Esophagus muscularis mucosa (tissue), 4 donors: ENCODE measurements at regions not wholly inside any gene's neighbourhood (a gene's known extent, or its start where the extent isn't known, plus 50 kb on each side); places are given as distances from the start of the nearest gene placed in this dataset.

Source experiments
- DNase-seq: peaks from one replicate; pipeline ENCODE4 v3.0.0-alpha.2; 2017; ENCODE audit errors: extremely low spot score
- H3K27ac ChIP-seq, 4 donors: fragments of 200-600 bp; sonication (generic); replicated peaks in 1 of 4; 1 replicate in 3 of 4; 2 replicates in 1 of 4; pipeline ENCODE4 v1.5.1; 2016 to 2019; ENCODE audit warnings: mild to moderate bottlenecking in 1 of 4
- H3K27me3 ChIP-seq, 4 donors: fragments of 200-600 bp; sonication (generic); one replicate each; pipeline versions ENCODE4 v1.5.1 to v1.6.0; 2016 to 2019
- H3K36me3 ChIP-seq, 4 donors: fragments of 200-600 bp; sonication (generic); one replicate each; pipeline ENCODE4 v1.5.1; 2016 to 2019
- H3K4me1 ChIP-seq, 4 donors: fragments of 200-600 bp; sonication (generic); one replicate each; pipeline ENCODE4 v1.5.1; 2016 to 2019
- H3K4me3 ChIP-seq, 4 donors: fragments of 200-600 bp; sonication (generic); 1 replicate in 2 of 4; 2 replicates in 2 of 4; pipeline ENCODE4 v1.5.1; 2016 to 2019; ENCODE audit warnings: mild to moderate bottlenecking in 4 of 4, moderate library complexity in 1 of 4
- H3K9me3 ChIP-seq, 4 donors: fragments of 200-600 bp; sonication (generic); 1 replicate in 3 of 4; 2 replicates in 1 of 4; pipeline ENCODE4 v1.5.1; 2016 to 2019
- EP300 ChIP-seq: sonication (generic); formaldehyde crosslinking; IDR thresholded peaks from one replicate; pipeline ENCODE4 v1.6.1; 2017; ENCODE audit warnings: antibody characterized with exemption
- POLR2A ChIP-seq: fragments of 450-650 bp; IDR thresholded peaks from one replicate; pipeline ENCODE4 v1.6.1; 2017; ENCODE audit warnings: antibody characterized with exemption, moderate library complexity, mild to moderate bottlenecking, low read depth
- POLR2AphosphoS5 ChIP-seq, 2 donors: sonication (generic); formaldehyde crosslinking; IDR thresholded peaks; one replicate each; pipeline ENCODE4 v1.6.1; 2017; ENCODE audit warnings: antibody characterized with exemption in 2 of 2
- WGBS: methylation state at CpG from one replicate; pipeline ENCODE4 v1.1.5; 2018; 5-methylcytosine and 5-hydroxymethylcytosine counted together
- intact Hi-C: fragments of 100-400 bp; cut with DNase I; formaldehyde crosslinking; loops from one replicate; pipeline ENCODE4 v1.15.1; 2023
- TF ChIP-seq, protein P1 (sequence below), 3 experiments: fragments of 200-600 bp in 2 of 3; fragments of 450-650 bp in 1 of 3; sonication (generic) in 2 of 3; IDR thresholded peaks; one replicate each; pipeline ENCODE4 v1.5.1; 2017 to 2019; ENCODE audit warnings: antibody characterized with exemption in 3 of 3, mild to moderate bottlenecking in 2 of 3, moderate library complexity in 1 of 3

DNA sequence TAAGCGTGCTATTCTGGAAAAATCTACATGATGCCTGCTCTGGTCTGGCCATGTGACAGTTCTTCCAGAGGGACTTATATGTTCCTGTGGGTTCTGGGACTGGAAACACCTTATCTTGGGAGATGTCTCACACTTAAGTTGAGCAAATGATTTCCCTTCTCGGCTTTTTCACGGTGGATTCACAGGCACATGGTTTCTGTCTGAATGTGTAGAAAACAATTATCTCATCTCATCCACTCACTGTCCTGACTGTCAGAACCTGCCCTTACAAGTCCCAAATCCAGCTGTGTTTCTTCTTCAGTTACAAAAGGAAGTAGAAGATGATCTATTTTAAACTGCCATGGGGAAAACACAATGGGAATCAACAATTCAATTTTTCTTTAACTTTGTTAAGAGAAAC is 184.0 kb downstream of the SYK start:
- no peak for DNase-seq
- TF ChIP-seq EP300 (no peak), POLR2A (no peak), POLR2AphosphoS5 (IDR thresholded peaks at IDR 0.05) (no peak)
- TF ChIP-seq, protein P1, sequence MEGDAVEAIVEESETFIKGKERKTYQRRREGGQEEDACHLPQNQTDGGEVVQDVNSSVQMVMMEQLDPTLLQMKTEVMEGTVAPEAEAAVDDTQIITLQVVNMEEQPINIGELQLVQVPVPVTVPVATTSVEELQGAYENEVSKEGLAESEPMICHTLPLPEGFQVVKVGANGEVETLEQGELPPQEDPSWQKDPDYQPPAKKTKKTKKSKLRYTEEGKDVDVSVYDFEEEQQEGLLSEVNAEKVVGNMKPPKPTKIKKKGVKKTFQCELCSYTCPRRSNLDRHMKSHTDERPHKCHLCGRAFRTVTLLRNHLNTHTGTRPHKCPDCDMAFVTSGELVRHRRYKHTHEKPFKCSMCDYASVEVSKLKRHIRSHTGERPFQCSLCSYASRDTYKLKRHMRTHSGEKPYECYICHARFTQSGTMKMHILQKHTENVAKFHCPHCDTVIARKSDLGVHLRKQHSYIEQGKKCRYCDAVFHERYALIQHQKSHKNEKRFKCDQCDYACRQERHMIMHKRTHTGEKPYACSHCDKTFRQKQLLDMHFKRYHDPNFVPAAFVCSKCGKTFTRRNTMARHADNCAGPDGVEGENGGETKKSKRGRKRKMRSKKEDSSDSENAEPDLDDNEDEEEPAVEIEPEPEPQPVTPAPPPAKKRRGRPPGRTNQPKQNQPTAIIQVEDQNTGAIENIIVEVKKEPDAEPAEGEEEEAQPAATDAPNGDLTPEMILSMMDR (IDR thresholded peaks at IDR 0.05) = no peak
- intact Hi-C loops = no loop called here
- H3K36me3 ChIP-seq = no peaks in the 10 kb centered on the region
- H3K27me3 ChIP-seq = no peaks in the 10 kb centered on the region
- no peak overlapping the region for H3K4me3 ChIP-seq
- peaks cover 0 to 5% (median under 1%) of the 10 kb centered on the region in 4 donors for H3K9me3 ChIP-seq
- H3K27ac ChIP-seq = no peak overlapping the region
- no peaks in the 10 kb centered on the region for H3K4me1 ChIP-seq
- 61% methylated on average over 3 of the region's 3 CpGs for WGBS

DNA sequence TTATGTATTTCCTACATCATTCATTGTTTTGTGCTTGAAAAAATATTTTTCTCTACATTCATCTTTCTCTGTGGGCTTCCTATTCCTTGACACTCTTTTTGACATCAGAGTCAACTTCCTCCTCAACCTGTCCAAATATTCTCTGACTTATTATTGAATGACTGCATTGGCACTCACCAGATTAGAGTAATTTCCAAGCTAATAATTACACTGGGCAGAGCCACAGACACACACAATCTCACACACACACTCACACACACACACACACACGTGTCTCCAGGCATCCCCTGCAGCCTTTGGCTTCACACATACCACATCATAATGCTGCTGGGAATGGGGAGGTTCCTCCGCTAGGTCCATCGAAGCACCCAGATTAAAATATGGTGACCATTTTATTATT is 184.5 kb downstream of the SYK start:
- Histone ChIP-seq H3K4me1 (no peaks in the 10 kb centered on the region), H3K36me3 (no peaks in the 10 kb centered on the region), H3K9me3 (peaks cover 0 to 10% (median 2%) of the 10 kb centered on the region in 4 donors), H3K27ac (no peak overlapping the region), H3K27me3 (no peaks in the 10 kb centered on the region), H3K4me3 (no peak overlapping the region)
- intact Hi-C loops = no loop called here
- TF ChIP-seq, protein P1 (IDR thresholded peaks at IDR 0.05) = no peak
- TF ChIP-seq POLR2AphosphoS5 (IDR thresholded peaks at IDR 0.05) (no peak), POLR2A (no peak), EP300 (no peak)
- no peak for DNase-seq
- 82% methylated on average over 3 of the region's 3 CpGs for WGBS

DNA sequence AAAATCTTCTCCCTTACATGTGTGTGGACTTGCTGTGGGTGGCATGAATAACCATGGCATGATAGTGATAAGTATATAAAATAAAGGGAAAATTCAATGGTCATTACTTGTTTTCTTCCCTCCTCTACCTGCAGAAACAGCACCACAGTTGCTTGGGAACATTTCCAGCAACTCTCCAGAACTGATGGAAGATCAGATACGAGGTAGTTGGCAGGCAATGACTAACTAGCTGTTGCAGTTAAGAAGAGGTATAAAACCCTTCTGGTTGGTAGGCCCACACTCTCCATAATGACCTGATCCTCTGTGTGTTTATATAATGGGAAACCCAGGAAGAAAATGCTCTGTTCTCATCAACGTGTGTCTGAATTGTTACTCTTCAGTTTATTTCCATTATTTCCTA is 185.9 kb downstream of the SYK start:
- TF ChIP-seq, protein P1 (IDR thresholded peaks at IDR 0.05) = no peak
- no peak for TF ChIP-seq EP300
- TF ChIP-seq POLR2AphosphoS5 (IDR thresholded peaks at IDR 0.05) = no peak
- TF ChIP-seq POLR2A = no peak
- H3K27me3 ChIP-seq = no peaks in the 10 kb centered on the region

DNA sequence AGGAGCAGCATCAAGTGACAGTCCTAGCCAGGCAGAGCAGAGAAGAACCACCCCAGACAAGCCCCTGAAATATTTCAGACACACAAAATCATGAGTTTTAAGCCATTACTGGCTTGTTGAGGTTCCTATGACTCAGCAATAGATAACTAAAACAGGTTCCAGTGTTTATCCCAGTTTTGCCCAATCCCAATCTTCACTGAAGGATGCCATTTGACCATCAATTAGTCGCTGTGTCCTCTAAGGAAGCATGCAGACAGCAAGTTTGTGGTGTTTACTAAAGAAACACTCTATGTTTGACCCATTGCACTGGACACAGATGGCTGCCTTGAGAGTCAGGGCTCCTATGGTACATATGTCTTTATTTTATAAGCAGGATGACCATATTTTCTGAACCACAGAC is 186.7 kb downstream of the SYK start:
- H3K27ac ChIP-seq = no peak overlapping the region
- H3K4me3 ChIP-seq = no peak overlapping the region
- DNase-seq = no peak
- peaks cover 0 to 12% (median 2%) of the 10 kb centered on the region in 4 donors for H3K9me3 ChIP-seq
- H3K27me3 ChIP-seq = no peaks in the 10 kb centered on the region
- TF ChIP-seq POLR2AphosphoS5 (IDR thresholded peaks at IDR 0.05) (no peak), POLR2A (no peak), EP300 (no peak)
- TF ChIP-seq, protein P1 (IDR thresholded peaks at IDR 0.05) = no peak
- intact Hi-C loops = no loop called here
- WGBS = 100% methylated on average over 1 of the region's 1 CpG
- H3K36me3 ChIP-seq = no peaks in the 10 kb centered on the region
- H3K4me1 ChIP-seq = peaks cover 0 to 12% (median 0%) of the 10 kb centered on the region in 4 donors

More for the DNA sequence above, 185.9 kb downstream of the SYK start:
- no peak for DNase-seq
- H3K4me3 ChIP-seq = no peak overlapping the region
- H3K36me3 ChIP-seq = no peaks in the 10 kb centered on the region
- H3K4me1 ChIP-seq = peaks cover 0 to 11% (median 0%) of the 10 kb centered on the region in 4 donors
- no peak overlapping the region for H3K27ac ChIP-seq
- H3K9me3 ChIP-seq = peaks cover 0 to 12% (median 2%) of the 10 kb centered on the region in 4 donors
- intact Hi-C loops = no loop called here
- 68% methylated on average over 2 of the region's 2 CpGs for WGBS

DNA sequence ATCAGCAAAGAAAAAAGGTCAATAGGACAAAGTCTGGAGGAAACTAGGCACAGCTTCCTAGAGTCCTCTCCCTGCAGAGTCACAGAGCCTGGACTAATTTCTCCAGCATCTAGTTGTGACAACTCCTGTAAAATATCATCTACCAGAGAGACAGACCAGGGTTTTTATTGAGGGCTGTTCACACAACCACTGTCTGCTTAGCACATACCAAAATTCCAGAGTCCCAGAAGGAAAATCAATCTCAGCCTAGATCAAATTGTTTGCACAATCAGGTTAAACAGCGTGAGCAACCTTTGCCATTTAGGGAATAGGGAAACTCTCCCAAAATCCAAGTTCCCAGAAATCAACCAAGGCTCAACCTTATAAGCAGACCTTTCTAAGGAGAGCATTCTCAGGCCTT is 190.3 kb downstream of the SYK start:
- no peak overlapping the region for H3K4me3 ChIP-seq
- 40% methylated on average over 1 of the region's 1 CpG for WGBS
- H3K4me1 ChIP-seq = peaks cover 0 to 12% (median 0%) of the 10 kb centered on the region in 4 donors
- H3K9me3 ChIP-seq = peaks cover 0 to 12% (median 2%) of the 10 kb centered on the region in 4 donors
- H3K27me3 ChIP-seq = no peaks in the 10 kb centered on the region
- intact Hi-C loops = no loop called here
- no peak for DNase-seq
- TF ChIP-seq, protein P1 (IDR thresholded peaks at IDR 0.05) = no peak
- TF ChIP-seq POLR2A = no peak
- peak in 1 of 2 donors; percentile 23 for TF ChIP-seq POLR2AphosphoS5 (IDR thresholded peaks at IDR 0.05)
- H3K36me3 ChIP-seq = no peaks in the 10 kb centered on the region
- peak overlapping the region in 1 of 4 donors; percentile 33 for H3K27ac ChIP-seq
